Parathyroid adenoma (tissue), 2 donors: ENCODE measurements at regions not wholly inside any gene's neighbourhood (a gene's known extent, or its start where the extent isn't known, plus 50 kb on each side); places are given as distances from the start of the nearest gene placed in this dataset.

Experiments
- H2AFZ ChIP-seq: fragments of 300-600 bp; sonication (generic); one replicate; pipeline ENCODE4 v1.7.0; 2017; ENCODE audit warnings: antibody characterized with exemption, mild to moderate bottlenecking
- H3K27ac ChIP-seq: fragments of 300-600 bp; sonication (generic); one replicate; pipeline ENCODE4 v1.7.0; 2017
- H3K27me3 ChIP-seq: fragments of 300-600 bp; sonication (generic); one replicate; pipeline ENCODE4 v1.7.0; 2017; ENCODE audit warnings: low read length; ENCODE audit not compliant: control insufficient read depth, insufficient read depth
- H3K36me3 ChIP-seq: fragments of 300-600 bp; sonication (generic); one replicate; pipeline ENCODE4 v1.7.0; 2017; ENCODE audit warnings: low read length; ENCODE audit not compliant: control insufficient read depth, insufficient read depth
- H3K4me1 ChIP-seq: fragments of 300-600 bp; sonication (generic); one replicate; pipeline ENCODE4 v1.7.0; 2017; ENCODE audit warnings: control low read depth
- H3K4me2 ChIP-seq: fragments of 300-600 bp; sonication (generic); one replicate; pipeline ENCODE4 v1.7.0; 2017; ENCODE audit warnings: low read length
- H3K4me3 ChIP-seq: fragments of 300-600 bp; sonication (generic); one replicate; pipeline ENCODE4 v1.7.0; 2017; ENCODE audit warnings: low read depth, low read length
- H3K79me2 ChIP-seq: fragments of 300-600 bp; sonication (generic); one replicate; pipeline ENCODE4 v1.7.0; 2017; ENCODE audit warnings: control low read depth
- H3K9ac ChIP-seq: fragments of 300-600 bp; sonication (generic); one replicate; pipeline ENCODE4 v1.7.0; 2017; ENCODE audit warnings: mild to moderate bottlenecking
- H3K9me3 ChIP-seq: fragments of 300-600 bp; sonication (generic); one replicate; pipeline ENCODE4 v1.7.0; 2017; ENCODE audit warnings: low read length; ENCODE audit not compliant: control insufficient read depth
- CTCF ChIP-seq: fragments of 300-600 bp; sonication (generic); IDR thresholded peaks from one replicate; pipeline ENCODE4 v1.7.0; 2017; ENCODE audit warnings: antibody characterized with exemption, mild to moderate bottlenecking
- donor health status: primary hyperparathyroidism.

GRCh38 chr18:11408555-11409065 lies 200.8 kb upstream of the SLC35G4 start:
- H2AFZ ChIP-seq = no peak overlapping the region

GRCh38 chr18:11407940-11408339 lies 201.5 kb upstream of the SLC35G4 start:
- no peak overlapping the region for H3K9ac ChIP-seq
- no peaks in the 10 kb centered on the region for H3K79me2 ChIP-seq
- no peak overlapping the region for H3K4me2 ChIP-seq
- no peak overlapping the region for H2AFZ ChIP-seq
- no peaks in the 10 kb centered on the region for H3K4me1 ChIP-seq
- no peak overlapping the region for H3K27ac ChIP-seq
- no peak overlapping the region for H3K4me3 ChIP-seq
- no peaks in the 10 kb centered on the region for H3K9me3 ChIP-seq
- H3K27me3 ChIP-seq = no peaks in the 10 kb centered on the region
- no peaks in the 10 kb centered on the region for H3K36me3 ChIP-seq
- TF ChIP-seq CTCF = no peak

More at GRCh38 chr18:11408555-11409065, 200.8 kb upstream of the SLC35G4 start:
- H3K27me3 ChIP-seq = no peaks in the 10 kb centered on the region
- H3K9me3 ChIP-seq = no peaks in the 10 kb centered on the region
- no peaks in the 10 kb centered on the region for H3K4me1 ChIP-seq
- no peak overlapping the region for H3K4me3 ChIP-seq
- H3K27ac ChIP-seq = no peak overlapping the region
- TF ChIP-seq CTCF = no peak
- H3K79me2 ChIP-seq = no peaks in the 10 kb centered on the region
- no peak overlapping the region for H3K9ac ChIP-seq
- H3K36me3 ChIP-seq = no peaks in the 10 kb centered on the region
- no peak overlapping the region for H3K4me2 ChIP-seq

GRCh38 chr18:11405804-11406203 lies 203.6 kb upstream of the SLC35G4 start:
- Histone ChIP-seq H3K27me3 (no peaks in the 10 kb centered on the region), H3K27ac (no peak overlapping the region), H3K4me1 (no peaks in the 10 kb centered on the region), H3K36me3 (no peaks in the 10 kb centered on the region), H3K79me2 (no peaks in the 10 kb centered on the region), H3K9ac (no peak overlapping the region), H3K9me3 (no peaks in the 10 kb centered on the region), H3K4me2 (no peak overlapping the region), H2AFZ (no peak overlapping the region), H3K4me3 (no peak overlapping the region)
- no peak for TF ChIP-seq CTCF

- no peak overlapping the region for H3K27ac ChIP-seq
- no peaks in the 10 kb centered on the region for H3K79me2 ChIP-seq
- H3K36me3 ChIP-seq = no peaks in the 10 kb centered on the region
- no peak for TF ChIP-seq CTCF
- H3K27me3 ChIP-seq = no peaks in the 10 kb centered on the region
- no peak overlapping the region for H3K4me2 ChIP-seq
- H3K4me3 ChIP-seq = no peak overlapping the region
- H3K9ac ChIP-seq = no peak overlapping the region
- no peak overlapping the region for H2AFZ ChIP-seq
- no peaks in the 10 kb centered on the region for H3K9me3 ChIP-seq
- no peaks in the 10 kb centered on the region for H3K4me1 ChIP-seq
These were observed 208.7 kb upstream of the SLC35G4 start for GRCh38 chr18:11400703-11401102.

GRCh38 chr18:11398625-11399024 lies 210.8 kb upstream of the SLC35G4 start:
- no peak overlapping the region for H3K27ac ChIP-seq
- no peaks in the 10 kb centered on the region for H3K79me2 ChIP-seq
- no peaks in the 10 kb centered on the region for H3K27me3 ChIP-seq
- no peaks in the 10 kb centered on the region for H3K4me1 ChIP-seq
- H2AFZ ChIP-seq = no peak overlapping the region
- no peaks in the 10 kb centered on the region for H3K36me3 ChIP-seq
- no peak overlapping the region for H3K4me2 ChIP-seq
- peak; percentile 26 for TF ChIP-seq CTCF
- no peak overlapping the region for H3K4me3 ChIP-seq
- no peaks in the 10 kb centered on the region for H3K9me3 ChIP-seq
- no peak overlapping the region for H3K9ac ChIP-seq
